Breast epithelium (tissue), 4 donors: ENCODE measurements at regions not wholly inside any gene's neighbourhood (a gene's known extent, or its start where the extent isn't known, plus 50 kb on each side); places are given as distances from the start of the nearest gene placed in this dataset.

Experiments
- DNase-seq, 2 donors: peaks; one replicate each; pipeline ENCODE4 v3.0.0-alpha.2; 2019; ENCODE audit warnings: low spot score in 2 of 2
- H3K27ac ChIP-seq, 2 donors: fragments of 200-600 bp; sonication (generic) in 1 of 2; one replicate each; pipeline ENCODE4 v1.5.1; 2016 to 2019; ENCODE audit warnings: mild to moderate bottlenecking in 1 of 2
- H3K27me3 ChIP-seq, 2 donors: fragments of 200-600 bp; sonication (generic) in 1 of 2; one replicate each; pipeline versions ENCODE4 v1.5.1 to v1.6.0; 2017 to 2019; ENCODE audit warnings: control low read depth in 1 of 2, mild to moderate bottlenecking in 1 of 2
- H3K36me3 ChIP-seq: fragments of 200-600 bp; one replicate; pipeline ENCODE4 v1.5.1; 2019
- H3K4me1 ChIP-seq, 2 donors: fragments of 200-600 bp; sonication (generic); one replicate each; pipeline ENCODE4 v1.5.1; 2016 to 2019; ENCODE audit warnings: control low read depth in 1 of 2
- H3K4me3 ChIP-seq, 3 donors: fragments of 200-600 bp; sonication (generic); 1 replicate in 2 of 3; 2 replicates in 1 of 3; pipeline ENCODE4 v1.5.1; 2016 to 2019; ENCODE audit warnings: mild to moderate bottlenecking in 3 of 3, moderate library complexity in 2 of 3
- H3K9me3 ChIP-seq, 2 donors: fragments of 200-600 bp; sonication (generic) in 1 of 2; one replicate each; pipeline ENCODE4 v1.5.1; 2016 to 2019; ENCODE audit warnings: control low read depth in 1 of 2
- POLR2A ChIP-seq: fragments of 450-650 bp; IDR thresholded peaks from one replicate; pipeline ENCODE4 v1.6.1; 2016; ENCODE audit warnings: antibody characterized with exemption, mild to moderate bottlenecking, moderate library complexity
- POLR2AphosphoS5 ChIP-seq, 3 donors: sonication (generic); formaldehyde crosslinking; IDR thresholded peaks; one replicate each; pipeline ENCODE4 v1.6.1; 2017; ENCODE audit warnings: antibody characterized with exemption in 3 of 3
- intact Hi-C: fragments of 100-400 bp; cut with DNase I; formaldehyde crosslinking; loops from one replicate; pipeline ENCODE4 v1.15.1; 2023; ENCODE audit warnings: low total_unique reads
- TF ChIP-seq, protein P1 (sequence below), 3 donors: fragments of 450-650 bp; IDR thresholded peaks; one replicate each; pipeline ENCODE4 v1.5.1; 2016 to 2017; ENCODE audit warnings: antibody characterized with exemption in 3 of 3, mild to moderate bottlenecking in 3 of 3, moderate library complexity in 3 of 3

DNA sequence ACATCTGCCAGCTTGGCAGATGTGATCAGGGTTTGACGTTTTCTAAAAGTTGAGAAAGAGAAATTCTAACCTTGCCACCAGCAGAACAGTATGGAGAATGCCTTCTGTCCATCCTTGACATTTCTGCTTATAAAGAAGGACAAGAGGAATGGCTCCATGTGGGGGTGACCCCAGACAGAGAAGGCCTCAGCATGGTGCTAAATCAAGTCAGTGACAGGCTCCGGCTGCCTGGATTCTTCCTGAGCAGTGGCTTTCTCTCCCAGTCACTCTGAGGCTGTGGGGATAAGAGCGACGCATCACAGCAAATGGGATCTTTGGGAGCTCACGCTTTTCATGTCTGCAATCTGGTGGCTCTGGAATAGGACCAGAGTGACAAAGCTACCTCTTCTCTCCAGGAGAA lies 640.2 kb upstream of the CAMK1G start:
- H3K4me3 ChIP-seq, result no peak overlapping the region
- no peaks in the 10 kb centered on the region for H3K27me3 ChIP-seq
- no peaks in the 10 kb centered on the region for H3K4me1 ChIP-seq
- no peaks in the 10 kb centered on the region for H3K9me3 ChIP-seq
- no peaks in the 10 kb centered on the region for H3K36me3 ChIP-seq
- TF ChIP-seq, protein P1, sequence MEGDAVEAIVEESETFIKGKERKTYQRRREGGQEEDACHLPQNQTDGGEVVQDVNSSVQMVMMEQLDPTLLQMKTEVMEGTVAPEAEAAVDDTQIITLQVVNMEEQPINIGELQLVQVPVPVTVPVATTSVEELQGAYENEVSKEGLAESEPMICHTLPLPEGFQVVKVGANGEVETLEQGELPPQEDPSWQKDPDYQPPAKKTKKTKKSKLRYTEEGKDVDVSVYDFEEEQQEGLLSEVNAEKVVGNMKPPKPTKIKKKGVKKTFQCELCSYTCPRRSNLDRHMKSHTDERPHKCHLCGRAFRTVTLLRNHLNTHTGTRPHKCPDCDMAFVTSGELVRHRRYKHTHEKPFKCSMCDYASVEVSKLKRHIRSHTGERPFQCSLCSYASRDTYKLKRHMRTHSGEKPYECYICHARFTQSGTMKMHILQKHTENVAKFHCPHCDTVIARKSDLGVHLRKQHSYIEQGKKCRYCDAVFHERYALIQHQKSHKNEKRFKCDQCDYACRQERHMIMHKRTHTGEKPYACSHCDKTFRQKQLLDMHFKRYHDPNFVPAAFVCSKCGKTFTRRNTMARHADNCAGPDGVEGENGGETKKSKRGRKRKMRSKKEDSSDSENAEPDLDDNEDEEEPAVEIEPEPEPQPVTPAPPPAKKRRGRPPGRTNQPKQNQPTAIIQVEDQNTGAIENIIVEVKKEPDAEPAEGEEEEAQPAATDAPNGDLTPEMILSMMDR (IDR thresholded peaks at IDR 0.05), result no peak
- TF ChIP-seq POLR2A (no peak), POLR2AphosphoS5 (IDR thresholded peaks at IDR 0.05) (no peak)
- DNase-seq, result no peak
- intact Hi-C loops, result no loop called here
- H3K27ac ChIP-seq, result no peak overlapping the region

DNA sequence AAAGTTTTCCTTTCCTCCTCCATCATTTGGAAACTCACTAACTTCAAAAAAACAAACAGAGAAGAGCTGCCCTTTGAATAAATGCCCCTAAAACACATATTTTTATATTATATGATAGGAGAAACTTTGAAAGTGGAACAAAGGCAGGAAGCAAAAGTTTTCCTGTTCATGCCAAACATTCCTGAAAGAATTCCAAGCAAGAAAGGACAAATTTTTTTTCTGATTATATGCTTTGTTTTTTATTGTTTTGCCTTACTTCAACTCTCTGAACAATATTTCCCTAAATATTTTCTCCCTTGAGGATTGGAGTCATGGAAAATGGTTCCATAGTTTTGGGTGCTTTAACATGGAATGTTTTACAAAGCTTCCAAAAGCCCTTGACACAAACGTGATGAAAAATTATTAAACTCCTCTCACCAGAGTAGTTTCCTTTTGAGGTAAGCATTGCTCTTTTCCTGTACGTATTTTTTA lies 638.5 kb upstream of the CAMK1G start:
- no peak overlapping the region for H3K27ac ChIP-seq
- no peaks in the 10 kb centered on the region for H3K36me3 ChIP-seq
- intact Hi-C loops, result no loop called here

DNA sequence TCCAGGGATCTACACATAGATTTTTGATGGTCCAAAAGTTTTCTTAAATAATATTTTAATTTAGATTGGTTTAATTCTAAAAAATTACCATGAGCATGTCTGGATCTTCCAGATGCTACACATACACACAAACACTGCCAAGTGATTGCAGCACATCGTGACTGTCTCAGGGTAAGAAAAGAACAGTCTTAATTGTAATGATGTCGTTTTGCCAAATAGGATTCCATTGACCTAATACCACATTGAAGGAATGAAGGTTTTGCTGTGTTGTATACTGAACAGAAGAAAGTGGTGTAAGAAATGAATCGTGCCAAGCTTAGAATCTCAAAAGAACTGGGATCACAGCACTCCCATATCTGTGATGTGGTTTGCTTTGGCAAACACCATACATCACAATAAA lies 633.3 kb upstream of the CAMK1G start:
- Histone ChIP-seq H3K4me3 (no peak overlapping the region), H3K27ac (no peak overlapping the region), H3K4me1 (no peaks in the 10 kb centered on the region), H3K36me3 (no peaks in the 10 kb centered on the region), H3K27me3 (no peaks in the 10 kb centered on the region), H3K9me3 (no peaks in the 10 kb centered on the region)
- TF ChIP-seq POLR2AphosphoS5 (IDR thresholded peaks at IDR 0.05), result no peak
- TF ChIP-seq POLR2A, result no peak
- TF ChIP-seq, protein P1 (IDR thresholded peaks at IDR 0.05), result no peak
- DNase-seq, result no peak
- intact Hi-C loops, result no loop called here

More for the DNA sequence above, 638.5 kb upstream of the CAMK1G start:
- no peak for TF ChIP-seq POLR2AphosphoS5 (IDR thresholded peaks at IDR 0.05)
- TF ChIP-seq, protein P1 (IDR thresholded peaks at IDR 0.05), result no peak
- no peak for TF ChIP-seq POLR2A
- no peak for DNase-seq
- no peaks in the 10 kb centered on the region for H3K27me3 ChIP-seq
- no peak overlapping the region for H3K4me3 ChIP-seq
- H3K4me1 ChIP-seq, result no peaks in the 10 kb centered on the region
- no peaks in the 10 kb centered on the region for H3K9me3 ChIP-seq

DNA sequence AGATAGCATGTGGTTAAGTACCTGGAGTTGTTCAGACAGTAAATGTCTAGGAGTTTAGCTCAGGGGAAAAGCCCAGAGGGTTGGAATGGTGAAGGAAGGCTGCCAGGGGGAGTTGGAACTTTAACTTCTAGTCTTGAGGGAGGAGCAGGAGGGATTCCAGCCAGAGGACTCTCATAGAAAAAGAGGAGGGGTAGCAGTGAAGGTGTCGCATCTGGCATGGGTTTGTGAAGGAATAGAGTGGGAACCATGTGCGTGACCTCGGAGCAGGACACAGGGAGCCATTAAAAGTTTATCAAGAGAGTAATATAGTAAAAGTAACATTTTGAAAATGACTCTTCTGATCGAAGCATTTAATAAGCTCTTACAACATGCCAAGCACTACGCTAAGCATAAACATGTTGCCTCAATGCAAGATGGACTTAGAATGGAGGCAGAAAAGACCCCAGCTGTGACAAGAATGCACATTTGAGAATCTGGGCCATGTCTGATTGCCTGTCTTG lies 632.4 kb upstream of the CAMK1G start:
- Histone ChIP-seq H3K4me1 (no peaks in the 10 kb centered on the region), H3K9me3 (no peaks in the 10 kb centered on the region), H3K4me3 (no peak overlapping the region), H3K36me3 (no peaks in the 10 kb centered on the region), H3K27me3 (no peaks in the 10 kb centered on the region), H3K27ac (no peak overlapping the region)
- intact Hi-C loops, result no loop called here
- no peak for DNase-seq
- no peak for TF ChIP-seq POLR2A
- TF ChIP-seq POLR2AphosphoS5 (IDR thresholded peaks at IDR 0.05), result no peak
- TF ChIP-seq, protein P1 (IDR thresholded peaks at IDR 0.05), result no peak

DNA sequence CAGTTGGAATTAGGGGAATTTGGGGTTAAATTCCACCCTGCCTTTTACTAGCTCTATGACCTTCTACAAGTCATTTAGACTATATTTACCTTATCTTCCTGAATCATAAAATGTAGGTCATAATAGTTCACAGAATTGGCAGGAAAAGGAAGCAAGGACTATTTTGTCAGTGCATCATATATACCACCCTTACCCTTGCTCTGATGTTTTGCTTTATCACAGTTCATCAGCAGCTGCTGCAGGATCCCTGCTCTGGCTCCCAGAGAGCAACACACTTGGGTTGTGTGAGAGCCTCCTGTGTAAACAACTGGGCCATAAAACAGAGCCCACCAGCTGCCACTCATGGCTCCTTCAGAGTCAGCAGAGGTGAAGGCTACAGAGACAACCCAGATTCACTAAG lies 631.6 kb upstream of the CAMK1G start:
- Histone ChIP-seq H3K9me3 (no peaks in the 10 kb centered on the region), H3K4me1 (no peaks in the 10 kb centered on the region), H3K36me3 (no peaks in the 10 kb centered on the region), H3K27ac (no peak overlapping the region), H3K4me3 (no peak overlapping the region), H3K27me3 (no peaks in the 10 kb centered on the region)
- intact Hi-C loops, result no loop called here
- no peak for DNase-seq
- TF ChIP-seq POLR2A, result no peak

DNA sequence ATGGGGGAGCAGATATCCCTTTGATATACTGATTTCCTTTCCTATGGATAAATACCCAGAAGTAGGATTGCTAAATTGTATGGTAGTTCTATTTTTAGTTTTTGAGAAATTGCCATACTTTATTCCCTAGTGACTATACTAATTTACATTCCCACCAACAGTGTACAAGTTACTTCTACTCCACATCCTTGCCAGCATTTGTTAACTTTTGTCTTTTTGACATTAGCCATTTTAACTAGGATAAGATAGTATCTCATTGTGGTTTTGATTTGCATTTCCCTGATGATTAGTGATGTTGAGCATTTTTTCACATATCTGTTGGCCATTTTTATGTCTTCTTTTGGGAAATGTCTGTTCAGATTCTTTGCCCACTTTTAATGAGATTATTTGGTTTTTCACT lies 620.6 kb upstream of the CAMK1G start:
- intact Hi-C loops, result no loop called here
- no peak for DNase-seq
- Histone ChIP-seq H3K4me1 (no peaks in the 10 kb centered on the region), H3K4me3 (no peak overlapping the region), H3K27me3 (no peaks in the 10 kb centered on the region), H3K9me3 (peaks cover 11 to 24% of the 10 kb centered on the region in 2 donors), H3K27ac (no peak overlapping the region), H3K36me3 (no peaks in the 10 kb centered on the region)
- TF ChIP-seq POLR2AphosphoS5 (IDR thresholded peaks at IDR 0.05) (no peak), POLR2A (no peak)
- TF ChIP-seq, protein P1 (IDR thresholded peaks at IDR 0.05), result no peak
